ENCODE measurements at regions not wholly inside any gene's neighbourhood (a gene's known extent, or its start where the extent isn't known, plus 50 kb on each side); places are given as distances from the start of the nearest gene placed in this dataset.

DNA sequence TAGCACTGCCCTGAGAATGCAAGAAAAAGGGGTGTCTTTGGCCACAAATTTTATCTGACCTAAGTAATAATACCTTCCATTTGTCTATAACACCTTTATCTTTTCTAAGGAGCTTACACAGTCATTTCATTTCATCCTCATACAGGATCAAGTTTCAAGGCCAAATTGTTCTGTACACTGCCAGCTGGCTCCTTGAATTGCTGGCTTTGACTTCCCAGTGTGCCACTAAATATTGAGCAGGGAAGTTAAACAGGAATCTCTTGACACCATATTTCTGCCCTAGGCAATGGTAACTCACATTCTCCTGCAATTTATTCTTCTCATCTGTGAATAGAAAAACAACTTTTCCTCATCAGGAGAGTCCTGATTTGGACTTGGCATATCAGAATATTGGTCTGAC is 195.1 kb upstream of the LRP1B start (continued):
- TF ChIP-seq, protein P1, sequence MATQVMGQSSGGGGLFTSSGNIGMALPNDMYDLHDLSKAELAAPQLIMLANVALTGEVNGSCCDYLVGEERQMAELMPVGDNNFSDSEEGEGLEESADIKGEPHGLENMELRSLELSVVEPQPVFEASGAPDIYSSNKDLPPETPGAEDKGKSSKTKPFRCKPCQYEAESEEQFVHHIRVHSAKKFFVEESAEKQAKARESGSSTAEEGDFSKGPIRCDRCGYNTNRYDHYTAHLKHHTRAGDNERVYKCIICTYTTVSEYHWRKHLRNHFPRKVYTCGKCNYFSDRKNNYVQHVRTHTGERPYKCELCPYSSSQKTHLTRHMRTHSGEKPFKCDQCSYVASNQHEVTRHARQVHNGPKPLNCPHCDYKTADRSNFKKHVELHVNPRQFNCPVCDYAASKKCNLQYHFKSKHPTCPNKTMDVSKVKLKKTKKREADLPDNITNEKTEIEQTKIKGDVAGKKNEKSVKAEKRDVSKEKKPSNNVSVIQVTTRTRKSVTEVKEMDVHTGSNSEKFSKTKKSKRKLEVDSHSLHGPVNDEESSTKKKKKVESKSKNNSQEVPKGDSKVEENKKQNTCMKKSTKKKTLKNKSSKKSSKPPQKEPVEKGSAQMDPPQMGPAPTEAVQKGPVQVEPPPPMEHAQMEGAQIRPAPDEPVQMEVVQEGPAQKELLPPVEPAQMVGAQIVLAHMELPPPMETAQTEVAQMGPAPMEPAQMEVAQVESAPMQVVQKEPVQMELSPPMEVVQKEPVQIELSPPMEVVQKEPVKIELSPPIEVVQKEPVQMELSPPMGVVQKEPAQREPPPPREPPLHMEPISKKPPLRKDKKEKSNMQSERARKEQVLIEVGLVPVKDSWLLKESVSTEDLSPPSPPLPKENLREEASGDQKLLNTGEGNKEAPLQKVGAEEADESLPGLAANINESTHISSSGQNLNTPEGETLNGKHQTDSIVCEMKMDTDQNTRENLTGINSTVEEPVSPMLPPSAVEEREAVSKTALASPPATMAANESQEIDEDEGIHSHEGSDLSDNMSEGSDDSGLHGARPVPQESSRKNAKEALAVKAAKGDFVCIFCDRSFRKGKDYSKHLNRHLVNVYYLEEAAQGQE (IDR thresholded peaks at IDR 0.05; ENCODE audit: low read depth, low read length) = no peak
- TF ChIP-seq FOSL2 (IDR thresholded peaks at IDR 0.05; ENCODE audit: borderline replicate concordance, low read depth) = no peak
- TF ChIP-seq RXRA (IDR thresholded peaks at IDR 0.05; ENCODE audit: borderline replicate concordance, low read depth) = no peak
- TF ChIP-seq NFIC (IDR thresholded peaks at IDR 0.05; ENCODE audit: borderline replicate concordance) = no peak
- no peak for TF ChIP-seq TCF12 (IDR thresholded peaks at IDR 0.05)
- TF ChIP-seq GABPA (IDR thresholded peaks at IDR 0.05; ENCODE audit: low read depth) = no peak
- TF ChIP-seq JUND (IDR thresholded peaks at IDR 0.05) = no peak
- TF ChIP-seq TEAD4 (IDR thresholded peaks at IDR 0.05; ENCODE audit: borderline replicate concordance, insufficient read depth) = no peak
- TF ChIP-seq FOXM1 (IDR thresholded peaks at IDR 0.05; ENCODE audit: low read depth) = no peak
- TF ChIP-seq TAF1 (IDR thresholded peaks at IDR 0.05; ENCODE audit: borderline replicate concordance, low read depth, low read length) = no peak
- no peak for TF ChIP-seq MEF2A (IDR thresholded peaks at IDR 0.05; ENCODE audit: borderline replicate concordance, low read depth)
- TF ChIP-seq EZH2phosphoT487 (IDR thresholded peaks at IDR 0.05; ENCODE audit: borderline replicate concordance, low read depth) = no peak
- TF ChIP-seq, protein P2, sequence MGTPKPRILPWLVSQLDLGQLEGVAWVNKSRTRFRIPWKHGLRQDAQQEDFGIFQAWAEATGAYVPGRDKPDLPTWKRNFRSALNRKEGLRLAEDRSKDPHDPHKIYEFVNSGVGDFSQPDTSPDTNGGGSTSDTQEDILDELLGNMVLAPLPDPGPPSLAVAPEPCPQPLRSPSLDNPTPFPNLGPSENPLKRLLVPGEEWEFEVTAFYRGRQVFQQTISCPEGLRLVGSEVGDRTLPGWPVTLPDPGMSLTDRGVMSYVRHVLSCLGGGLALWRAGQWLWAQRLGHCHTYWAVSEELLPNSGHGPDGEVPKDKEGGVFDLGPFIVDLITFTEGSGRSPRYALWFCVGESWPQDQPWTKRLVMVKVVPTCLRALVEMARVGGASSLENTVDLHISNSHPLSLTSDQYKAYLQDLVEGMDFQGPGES (IDR thresholded peaks at IDR 0.05; ENCODE audit: low read depth, low read length) = no peak
- TF ChIP-seq GATA2 (CRISPR knock-in tag; IDR thresholded peaks at IDR 0.05) = no peak

- H3K27ac ChIP-seq (ENCODE audit: low read depth in 2 of 2, low read length in 1 of 2) = no peak overlapping the region
- no peak overlapping the region for H3K4me3 ChIP-seq (ENCODE audit: low read depth in 2 of 2, low read length in 1 of 2)
- CTCF ChIA-PET = no interaction called here
- no peaks in the 10 kb centered on the region for H3K27me3 ChIP-seq (ENCODE audit: insufficient read depth)
- H3K4me1 ChIP-seq (ENCODE audit: control insufficient read depth in 1 of 2, insufficient read depth in 2 of 2, low read depth in 1 of 2, low read length in 1 of 2) = no peaks in the 10 kb centered on the region
- H3K9me2 ChIP-seq = no peaks in the 10 kb centered on the region
- POLR2A ChIA-PET = no interaction called here
- no peaks in the 10 kb centered on the region for H3K36me3 ChIP-seq (replicated peaks in 1 of 2; ENCODE audit: control insufficient read depth in 1 of 2, insufficient read depth in 2 of 2, low read length in 1 of 2)
- H3K9ac ChIP-seq = no peak overlapping the region
- no peaks in the 10 kb centered on the region for H3F3A ChIP-seq (replicated peaks; ENCODE audit: insufficient read depth)
- no peak overlapping the region for H3K4me2 ChIP-seq
- H3K79me2 ChIP-seq (ENCODE audit: insufficient read depth) = no peaks in the 10 kb centered on the region
- WGBS (ENCODE audit: low lambda C conversion rate) = 73% methylated on average over 1 of the region's 1 CpG
- H4K20me1 ChIP-seq (ENCODE audit: insufficient read depth) = no peaks in the 10 kb centered on the region
- H2AFZ ChIP-seq (ENCODE audit: low read depth) = no peak overlapping the region
- no peaks in the 10 kb centered on the region for H3K9me3 ChIP-seq
- no peak for TF ChIP-seq GABPA (IDR thresholded peaks at IDR 0.05; ENCODE audit: low read depth)
- TF ChIP-seq, protein P2 (IDR thresholded peaks at IDR 0.05; ENCODE audit: low read depth, low read length) = no peak
- TF ChIP-seq RXRA (IDR thresholded peaks at IDR 0.05; ENCODE audit: borderline replicate concordance, low read depth) = no peak
- no peak for TF ChIP-seq FOSL2 (IDR thresholded peaks at IDR 0.05; ENCODE audit: borderline replicate concordance, low read depth)
- TF ChIP-seq SMC3 (IDR thresholded peaks at IDR 0.05; ENCODE audit: low read depth, low read length) = no peak
- TF ChIP-seq TEAD4 (IDR thresholded peaks at IDR 0.05; ENCODE audit: borderline replicate concordance, insufficient read depth) = no peak
- no peak for TF ChIP-seq MXI1 (IDR thresholded peaks at IDR 0.05; ENCODE audit: low read depth, low read length)
- TF ChIP-seq SIN3A (IDR thresholded peaks at IDR 0.05; ENCODE audit: borderline replicate concordance, low read depth, low read length) = no peak
- no peak for TF ChIP-seq RAD21 (IDR thresholded peaks at IDR 0.05; ENCODE audit: low read length)
- TF ChIP-seq NRF1 (IDR thresholded peaks at IDR 0.05; ENCODE audit: low read depth, low read length) = no peak
- TF ChIP-seq, protein P3, sequence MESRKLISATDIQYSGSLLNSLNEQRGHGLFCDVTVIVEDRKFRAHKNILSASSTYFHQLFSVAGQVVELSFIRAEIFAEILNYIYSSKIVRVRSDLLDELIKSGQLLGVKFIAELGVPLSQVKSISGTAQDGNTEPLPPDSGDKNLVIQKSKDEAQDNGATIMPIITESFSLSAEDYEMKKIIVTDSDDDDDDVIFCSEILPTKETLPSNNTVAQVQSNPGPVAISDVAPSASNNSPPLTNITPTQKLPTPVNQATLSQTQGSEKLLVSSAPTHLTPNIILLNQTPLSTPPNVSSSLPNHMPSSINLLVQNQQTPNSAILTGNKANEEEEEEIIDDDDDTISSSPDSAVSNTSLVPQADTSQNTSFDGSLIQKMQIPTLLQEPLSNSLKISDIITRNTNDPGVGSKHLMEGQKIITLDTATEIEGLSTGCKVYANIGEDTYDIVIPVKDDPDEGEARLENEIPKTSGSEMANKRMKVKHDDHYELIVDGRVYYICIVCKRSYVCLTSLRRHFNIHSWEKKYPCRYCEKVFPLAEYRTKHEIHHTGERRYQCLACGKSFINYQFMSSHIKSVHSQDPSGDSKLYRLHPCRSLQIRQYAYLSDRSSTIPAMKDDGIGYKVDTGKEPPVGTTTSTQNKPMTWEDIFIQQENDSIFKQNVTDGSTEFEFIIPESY (IDR thresholded peaks at IDR 0.05; ENCODE audit: borderline replicate concordance, low read depth) = no peak
- no peak for TF ChIP-seq MEF2A (IDR thresholded peaks at IDR 0.05; ENCODE audit: borderline replicate concordance, low read depth)
- TF ChIP-seq, protein P4, sequence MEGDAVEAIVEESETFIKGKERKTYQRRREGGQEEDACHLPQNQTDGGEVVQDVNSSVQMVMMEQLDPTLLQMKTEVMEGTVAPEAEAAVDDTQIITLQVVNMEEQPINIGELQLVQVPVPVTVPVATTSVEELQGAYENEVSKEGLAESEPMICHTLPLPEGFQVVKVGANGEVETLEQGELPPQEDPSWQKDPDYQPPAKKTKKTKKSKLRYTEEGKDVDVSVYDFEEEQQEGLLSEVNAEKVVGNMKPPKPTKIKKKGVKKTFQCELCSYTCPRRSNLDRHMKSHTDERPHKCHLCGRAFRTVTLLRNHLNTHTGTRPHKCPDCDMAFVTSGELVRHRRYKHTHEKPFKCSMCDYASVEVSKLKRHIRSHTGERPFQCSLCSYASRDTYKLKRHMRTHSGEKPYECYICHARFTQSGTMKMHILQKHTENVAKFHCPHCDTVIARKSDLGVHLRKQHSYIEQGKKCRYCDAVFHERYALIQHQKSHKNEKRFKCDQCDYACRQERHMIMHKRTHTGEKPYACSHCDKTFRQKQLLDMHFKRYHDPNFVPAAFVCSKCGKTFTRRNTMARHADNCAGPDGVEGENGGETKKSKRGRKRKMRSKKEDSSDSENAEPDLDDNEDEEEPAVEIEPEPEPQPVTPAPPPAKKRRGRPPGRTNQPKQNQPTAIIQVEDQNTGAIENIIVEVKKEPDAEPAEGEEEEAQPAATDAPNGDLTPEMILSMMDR (IDR thresholded peaks at IDR 0.05) = no peak
- no peak for DNase-seq
These were observed 192.4 kb upstream of the LRP1B start for GRCh38 chr2:142323206-142323605.
